ENCODE measurements at regions not wholly inside any gene's neighbourhood (a gene's known extent, or its start where the extent isn't known, plus 50 kb on each side); places are given as distances from the start of the nearest gene placed in this dataset.

- H3K27me3 ChIP-seq (replicated peaks; ENCODE audit: insufficient read depth) = no peaks in the 10 kb centered on the region
- WGBS = 60% methylated on average over 6 of the region's 6 CpGs
- no peaks in the 10 kb centered on the region for H3K36me3 ChIP-seq
- H3K9me3 ChIP-seq = no peaks in the 10 kb centered on the region
- TF ChIP-seq POLR2A (IDR thresholded peaks at IDR 0.05) (no peak), POLR2AphosphoS5 (IDR thresholded peaks at IDR 0.05) (no peak)
- TF ChIP-seq, protein P1, sequence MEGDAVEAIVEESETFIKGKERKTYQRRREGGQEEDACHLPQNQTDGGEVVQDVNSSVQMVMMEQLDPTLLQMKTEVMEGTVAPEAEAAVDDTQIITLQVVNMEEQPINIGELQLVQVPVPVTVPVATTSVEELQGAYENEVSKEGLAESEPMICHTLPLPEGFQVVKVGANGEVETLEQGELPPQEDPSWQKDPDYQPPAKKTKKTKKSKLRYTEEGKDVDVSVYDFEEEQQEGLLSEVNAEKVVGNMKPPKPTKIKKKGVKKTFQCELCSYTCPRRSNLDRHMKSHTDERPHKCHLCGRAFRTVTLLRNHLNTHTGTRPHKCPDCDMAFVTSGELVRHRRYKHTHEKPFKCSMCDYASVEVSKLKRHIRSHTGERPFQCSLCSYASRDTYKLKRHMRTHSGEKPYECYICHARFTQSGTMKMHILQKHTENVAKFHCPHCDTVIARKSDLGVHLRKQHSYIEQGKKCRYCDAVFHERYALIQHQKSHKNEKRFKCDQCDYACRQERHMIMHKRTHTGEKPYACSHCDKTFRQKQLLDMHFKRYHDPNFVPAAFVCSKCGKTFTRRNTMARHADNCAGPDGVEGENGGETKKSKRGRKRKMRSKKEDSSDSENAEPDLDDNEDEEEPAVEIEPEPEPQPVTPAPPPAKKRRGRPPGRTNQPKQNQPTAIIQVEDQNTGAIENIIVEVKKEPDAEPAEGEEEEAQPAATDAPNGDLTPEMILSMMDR (IDR thresholded peaks at IDR 0.05) = no peak
- intact Hi-C loops (cut with DNase I) = no loop called here
- no peak for DNase-seq (ENCODE audit: low spot score)
- no peak overlapping the region for H3K27ac ChIP-seq
- H3K4me3 ChIP-seq = no peak overlapping the region
- H3K4me1 ChIP-seq (replicated peaks) = no peaks in the 10 kb centered on the region
Observed at GRCh38 chr10:28743576-28743975, 66.3 kb downstream of the BAMBI start.

DNA sequence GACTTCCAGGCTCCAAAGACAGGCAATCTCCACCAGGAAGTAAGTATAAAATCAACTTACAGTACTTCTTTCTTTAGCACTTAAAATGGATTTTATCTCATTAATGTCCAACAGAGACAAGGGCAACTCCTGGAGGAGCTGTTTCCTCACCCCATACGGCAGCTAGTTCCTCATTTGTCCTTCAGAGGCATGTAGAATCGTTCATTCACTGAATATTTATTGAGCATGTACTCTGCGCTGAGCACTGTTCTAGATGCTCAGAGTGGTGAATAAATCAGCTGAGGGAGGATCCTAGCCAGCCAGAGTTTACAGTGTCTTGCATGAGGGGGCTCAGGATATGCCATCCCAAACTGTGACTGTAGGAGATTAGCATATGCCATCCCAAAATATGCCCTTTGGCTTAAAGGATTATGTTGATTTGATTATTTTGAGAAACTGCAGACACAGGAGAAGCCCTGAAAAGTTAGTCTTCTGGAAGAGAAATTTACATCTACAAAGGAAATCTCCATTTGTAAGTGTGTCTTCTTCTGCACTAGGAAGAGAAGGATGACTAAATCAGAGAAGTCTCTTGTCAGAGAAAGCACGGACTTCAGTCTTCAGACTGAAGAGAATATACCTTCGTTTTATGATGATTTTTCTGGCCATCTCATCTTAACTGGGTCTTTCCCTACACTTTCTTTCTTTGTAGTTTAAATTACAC, 66.9 kb downstream of the BAMBI start:
- intact Hi-C loops (cut with DNase I) = no loop called here
- no peaks in the 10 kb centered on the region for H3K4me1 ChIP-seq (replicated peaks)
- WGBS = 61% methylated on average over 5 of the region's 5 CpGs

DNA sequence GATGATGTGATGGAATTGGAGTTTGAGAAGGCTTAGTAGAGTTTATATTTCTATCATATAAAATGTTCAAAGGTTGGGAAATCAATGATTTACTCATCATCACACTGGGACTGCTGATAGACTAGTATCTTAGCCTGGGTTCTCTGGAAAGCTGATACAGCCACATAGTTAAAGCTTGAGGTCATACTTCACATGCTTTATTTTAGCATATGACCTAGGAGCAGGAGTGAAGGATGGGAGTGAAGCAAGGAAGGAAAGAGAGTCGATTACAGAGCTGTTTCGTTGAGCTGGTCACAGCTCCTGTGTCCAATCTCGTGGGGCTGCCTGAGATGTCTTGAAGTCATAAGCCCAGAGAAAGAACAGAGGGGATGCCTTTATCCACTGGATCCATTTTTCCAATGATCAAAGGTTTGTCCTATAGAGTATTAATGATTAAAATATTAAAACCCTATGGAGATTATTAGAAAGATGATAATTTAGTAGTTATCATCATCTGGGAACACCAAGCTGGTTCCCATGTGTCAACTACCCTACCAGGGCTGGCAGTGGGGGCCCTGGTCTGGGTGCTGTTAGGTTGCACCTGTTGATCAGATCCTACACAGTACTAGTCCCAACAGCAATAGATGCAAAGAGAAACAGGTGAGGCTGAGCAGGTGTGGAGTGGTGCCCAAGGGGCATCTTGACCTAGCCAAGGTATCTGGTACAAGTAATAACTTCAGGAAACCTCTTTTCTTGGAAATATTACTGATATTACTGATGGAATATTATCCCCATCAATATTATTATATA, 77.8 kb downstream of the BAMBI start:
- no peaks in the 10 kb centered on the region for H3K4me1 ChIP-seq (replicated peaks)
- H3K27ac ChIP-seq = no peak overlapping the region
- no peaks in the 10 kb centered on the region for H3K27me3 ChIP-seq (replicated peaks; ENCODE audit: insufficient read depth)
- TF ChIP-seq POLR2A (IDR thresholded peaks at IDR 0.05) (no peak), POLR2AphosphoS5 (IDR thresholded peaks at IDR 0.05) (no peak)
- TF ChIP-seq, protein P1 (IDR thresholded peaks at IDR 0.05) = no peak
- H3K9me3 ChIP-seq = no peaks in the 10 kb centered on the region
- WGBS = 80% methylated on average over 3 of the region's 3 CpGs
- intact Hi-C loops (cut with DNase I) = no loop called here
- DNase-seq (ENCODE audit: low spot score) = no peak
- no peak overlapping the region for H3K4me3 ChIP-seq
- no peaks in the 10 kb centered on the region for H3K36me3 ChIP-seq

More for the DNA sequence above, 66.9 kb downstream of the BAMBI start:
- Histone ChIP-seq H3K27me3 (replicated peaks; ENCODE audit: insufficient read depth) (no peaks in the 10 kb centered on the region), H3K36me3 (no peaks in the 10 kb centered on the region), H3K9me3 (no peaks in the 10 kb centered on the region), H3K4me3 (no peak overlapping the region), H3K27ac (no peak overlapping the region)
- no peak for DNase-seq (ENCODE audit: low spot score)
- TF ChIP-seq, protein P1 (IDR thresholded peaks at IDR 0.05) = no peak
- TF ChIP-seq POLR2AphosphoS5 (IDR thresholded peaks at IDR 0.05) = no peak

DNA sequence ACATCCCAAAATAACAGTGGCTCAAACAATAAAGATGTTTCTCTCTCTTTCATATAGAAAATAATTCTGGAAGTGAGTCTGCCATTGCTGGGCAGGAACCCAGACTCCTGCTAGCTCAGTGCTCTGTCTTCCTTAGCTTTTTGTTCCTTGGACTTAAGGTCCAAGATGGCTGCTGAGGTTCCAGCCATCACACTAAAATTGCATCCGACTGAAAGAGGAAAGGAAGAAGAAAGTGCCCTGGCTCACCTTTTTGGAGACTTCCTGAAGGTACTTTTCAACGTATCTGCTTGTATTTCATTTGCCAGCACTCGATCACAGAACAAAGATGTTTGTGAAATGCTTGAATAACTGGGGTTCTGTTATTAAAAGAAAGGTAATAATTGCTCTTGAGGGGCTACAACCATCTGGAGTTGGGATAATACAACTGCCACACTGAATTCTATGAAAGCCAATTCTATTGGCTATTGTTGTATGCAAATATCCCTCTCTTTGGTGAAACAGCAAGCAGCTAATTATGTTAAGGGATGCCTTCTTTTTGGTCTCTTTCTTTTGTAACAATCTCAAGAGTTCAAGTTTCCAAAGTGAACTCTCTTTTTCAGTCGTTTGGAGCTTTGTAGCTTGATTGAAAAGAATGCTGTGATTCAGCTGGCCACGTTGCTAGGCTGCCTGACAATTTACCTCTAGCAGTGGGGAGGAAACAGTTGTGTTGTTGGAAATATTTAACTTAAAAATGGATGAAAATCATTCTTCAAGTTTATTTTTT, 83.9 kb downstream of the BAMBI start:
- intact Hi-C loops (cut with DNase I) = no loop called here
- H3K27ac ChIP-seq = no peak overlapping the region

More for the DNA sequence above, 83.9 kb downstream of the BAMBI start:
- DNase-seq (ENCODE audit: low spot score) = no peak
- no peaks in the 10 kb centered on the region for H3K9me3 ChIP-seq
- peaks cover 1% of the 10 kb centered on the region for H3K27me3 ChIP-seq (replicated peaks; ENCODE audit: insufficient read depth)
- WGBS = 63% methylated on average over 5 of the region's 5 CpGs
- no peaks in the 10 kb centered on the region for H3K36me3 ChIP-seq
- H3K4me1 ChIP-seq (replicated peaks) = no peaks in the 10 kb centered on the region
- H3K4me3 ChIP-seq = no peak overlapping the region
- TF ChIP-seq, protein P1 (IDR thresholded peaks at IDR 0.05) = no peak
- TF ChIP-seq POLR2A (IDR thresholded peaks at IDR 0.05) = no peak
- TF ChIP-seq POLR2AphosphoS5 (IDR thresholded peaks at IDR 0.05) = no peak
